IPS-15b (cell line): ENCODE measurements at regions not wholly inside any gene's neighbourhood (a gene's known extent, or its start where the extent isn't known, plus 50 kb on each side); places are given as distances from the start of the nearest gene placed in this dataset.

Source experiments
- H3K27me3 ChIP-seq: one replicate; pipeline ENCODE4 v1.6.1; 2013; ENCODE audit warnings: low read length; ENCODE audit not compliant: control insufficient read depth, insufficient read depth
- H3K36me3 ChIP-seq: one replicate; pipeline ENCODE4 v1.6.1; 2013; ENCODE audit warnings: low read length; ENCODE audit not compliant: control insufficient read depth, insufficient read depth
- H3K4me1 ChIP-seq: one replicate; pipeline ENCODE4 v1.6.1; 2013; ENCODE audit warnings: mild to moderate bottlenecking, low read length; ENCODE audit not compliant: control insufficient read depth, insufficient read depth
- H3K4me3 ChIP-seq: one replicate; pipeline ENCODE4 v1.5.1; 2013; ENCODE audit warnings: low read depth, low read length
- H3K9ac ChIP-seq: one replicate; pipeline ENCODE4 v1.6.1; 2013; ENCODE audit warnings: low read depth, mild to moderate bottlenecking, low read length
- H3K9me3 ChIP-seq: one replicate; pipeline ENCODE4 v1.6.1; 2013; ENCODE audit warnings: mild to moderate bottlenecking, low read length; ENCODE audit not compliant: control insufficient read depth, insufficient read depth

GRCh38 chr5:82349652-82350051, 71.5 kb upstream of the RPS23 start:
- H3K27me3 ChIP-seq = no peaks in the 10 kb centered on the region
- no peak overlapping the region for H3K9ac ChIP-seq

DNA sequence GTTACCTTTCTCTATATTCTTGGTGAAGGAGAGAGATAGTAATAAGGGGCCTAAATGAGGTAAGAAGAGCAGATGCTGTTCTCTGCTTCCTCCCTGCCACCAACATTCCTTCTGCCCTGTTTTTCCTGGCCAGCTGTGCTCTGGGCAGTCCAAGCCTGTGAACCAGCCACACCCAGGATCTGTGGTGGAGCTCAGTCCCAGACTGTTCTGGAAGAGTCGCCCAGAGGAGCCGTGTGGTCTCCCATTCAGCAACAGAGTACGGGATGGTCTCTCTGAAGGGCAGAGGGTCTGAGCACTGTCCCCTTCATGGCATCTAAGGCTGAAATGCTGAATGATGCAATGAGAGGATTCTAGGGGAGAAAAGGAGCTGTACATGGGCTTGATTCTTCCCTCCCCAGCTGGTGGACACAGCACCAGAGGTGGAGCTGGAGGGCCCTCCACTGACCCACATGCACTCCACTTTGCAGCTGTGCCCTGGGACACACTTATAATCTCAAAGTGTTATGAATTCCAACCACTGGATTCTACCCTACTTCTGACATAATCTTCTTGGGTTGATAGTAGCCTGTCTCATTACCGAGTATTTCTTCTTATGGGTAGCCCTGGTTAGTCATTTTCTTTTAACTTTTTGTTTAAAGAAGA, 70.8 kb upstream of the RPS23 start:
- no peak overlapping the region for H3K9ac ChIP-seq
- H3K4me1 ChIP-seq = no peaks in the 10 kb centered on the region
- no peak overlapping the region for H3K4me3 ChIP-seq
- no peaks in the 10 kb centered on the region for H3K9me3 ChIP-seq
- H3K36me3 ChIP-seq = no peaks in the 10 kb centered on the region
- no peaks in the 10 kb centered on the region for H3K27me3 ChIP-seq

More at GRCh38 chr5:82349652-82350051, 71.5 kb upstream of the RPS23 start:
- Histone ChIP-seq H3K9me3 (no peaks in the 10 kb centered on the region), H3K4me3 (no peak overlapping the region), H3K4me1 (no peaks in the 10 kb centered on the region), H3K36me3 (no peaks in the 10 kb centered on the region)

- H3K4me1 ChIP-seq = no peaks in the 10 kb centered on the region
- H3K27me3 ChIP-seq = no peaks in the 10 kb centered on the region
- no peak overlapping the region for H3K9ac ChIP-seq
- no peaks in the 10 kb centered on the region for H3K36me3 ChIP-seq
- H3K9me3 ChIP-seq = no peaks in the 10 kb centered on the region
- no peak overlapping the region for H3K4me3 ChIP-seq
Measured at GRCh38 chr5:82347201-82347865, 69.2 kb upstream of the RPS23 start.

DNA sequence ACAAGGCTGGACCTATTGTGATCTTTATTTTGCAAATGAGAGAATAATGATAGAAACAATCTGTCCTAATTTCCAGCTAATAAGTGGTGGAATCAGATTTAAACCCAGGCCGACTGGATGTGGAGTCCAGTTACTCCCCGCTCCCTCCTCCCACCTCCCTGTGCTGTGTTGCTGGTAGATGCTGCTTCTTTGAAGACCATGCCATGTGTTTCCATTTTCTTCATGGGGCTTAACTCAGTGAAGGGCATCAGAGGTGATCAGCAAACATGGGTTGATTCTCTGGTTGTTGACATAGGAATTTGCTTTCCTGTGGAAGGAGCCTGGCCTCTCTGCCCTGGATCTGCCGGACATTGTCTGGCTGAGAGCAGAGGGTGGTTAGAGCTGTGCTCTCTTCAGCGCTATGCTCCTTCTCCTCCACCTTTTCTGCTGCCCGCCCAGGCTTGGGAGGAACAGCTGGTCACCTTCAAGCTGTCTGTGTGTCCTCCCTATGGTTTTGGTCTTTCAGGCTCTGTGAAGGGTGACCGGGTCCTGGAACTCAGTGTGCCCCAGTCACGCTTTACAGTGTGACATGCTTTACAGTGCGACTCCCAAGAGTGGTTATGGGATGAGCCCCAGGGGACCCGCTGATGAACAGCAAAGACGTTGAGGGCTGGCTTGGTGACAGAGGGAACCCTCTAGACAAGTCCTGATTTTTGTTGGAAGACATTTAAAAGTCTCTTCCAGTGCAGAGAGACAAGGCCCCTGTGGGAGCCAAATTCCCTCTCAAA, 68.4 kb upstream of the RPS23 start:
- no peaks in the 10 kb centered on the region for H3K27me3 ChIP-seq
- H3K9ac ChIP-seq = no peak overlapping the region

GRCh38 chr5:82345108-82345507, 67.0 kb upstream of the RPS23 start:
- H3K9ac ChIP-seq = no peak overlapping the region
- H3K9me3 ChIP-seq = no peaks in the 10 kb centered on the region
- no peaks in the 10 kb centered on the region for H3K4me1 ChIP-seq
- H3K4me3 ChIP-seq = no peak overlapping the region
- H3K36me3 ChIP-seq = no peaks in the 10 kb centered on the region
- no peaks in the 10 kb centered on the region for H3K27me3 ChIP-seq

More for the DNA sequence above, 68.4 kb upstream of the RPS23 start:
- Histone ChIP-seq H3K4me3 (no peak overlapping the region), H3K36me3 (no peaks in the 10 kb centered on the region), H3K9me3 (no peaks in the 10 kb centered on the region), H3K4me1 (no peaks in the 10 kb centered on the region)

DNA sequence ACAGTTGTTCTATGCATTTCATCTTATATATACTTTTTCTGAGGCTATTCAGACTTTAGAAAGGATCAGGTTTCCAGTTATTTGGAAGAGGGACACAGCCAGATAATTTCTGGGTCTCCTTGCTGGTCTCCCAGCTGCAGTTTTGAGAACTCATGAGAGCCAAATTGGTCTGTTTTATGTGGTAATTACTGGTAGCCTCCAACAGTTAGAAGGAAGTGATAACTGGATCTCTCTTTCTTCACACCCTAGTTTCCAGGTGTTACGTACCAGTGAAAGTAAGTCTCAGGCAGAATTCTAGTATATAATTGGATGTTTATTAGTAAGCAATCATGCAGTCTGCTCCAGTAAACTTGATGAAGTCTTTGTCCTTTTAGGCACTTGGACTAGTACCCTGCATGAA, 63.2 kb upstream of the RPS23 start:
- H3K9me3 ChIP-seq = no peaks in the 10 kb centered on the region
- no peak overlapping the region for H3K9ac ChIP-seq
- no peaks in the 10 kb centered on the region for H3K4me1 ChIP-seq
- H3K36me3 ChIP-seq = no peaks in the 10 kb centered on the region
- no peak overlapping the region for H3K4me3 ChIP-seq
- no peaks in the 10 kb centered on the region for H3K27me3 ChIP-seq

DNA sequence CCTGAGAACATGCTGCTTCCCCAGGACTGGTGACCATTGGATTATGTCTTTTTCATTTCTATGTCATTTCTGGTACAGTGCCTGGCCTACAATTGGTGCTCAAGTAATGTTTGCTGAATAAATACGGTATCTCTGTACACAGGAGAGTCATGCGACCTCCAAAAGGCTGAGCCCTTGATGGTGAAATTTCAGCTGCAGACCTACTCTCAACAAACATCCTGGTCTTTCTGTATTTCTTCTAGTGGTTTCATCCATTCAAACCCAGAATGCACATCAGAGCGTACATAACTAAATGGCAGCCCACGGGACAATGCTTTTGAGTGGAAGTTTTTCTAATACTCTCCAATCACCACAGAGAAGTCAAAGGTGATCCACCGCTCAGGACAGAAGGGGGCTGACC, 62.6 kb upstream of the RPS23 start:
- H3K9ac ChIP-seq = no peak overlapping the region
- H3K4me1 ChIP-seq = no peaks in the 10 kb centered on the region
- H3K9me3 ChIP-seq = no peaks in the 10 kb centered on the region
- H3K27me3 ChIP-seq = no peaks in the 10 kb centered on the region
- no peak overlapping the region for H3K4me3 ChIP-seq
- no peaks in the 10 kb centered on the region for H3K36me3 ChIP-seq

DNA sequence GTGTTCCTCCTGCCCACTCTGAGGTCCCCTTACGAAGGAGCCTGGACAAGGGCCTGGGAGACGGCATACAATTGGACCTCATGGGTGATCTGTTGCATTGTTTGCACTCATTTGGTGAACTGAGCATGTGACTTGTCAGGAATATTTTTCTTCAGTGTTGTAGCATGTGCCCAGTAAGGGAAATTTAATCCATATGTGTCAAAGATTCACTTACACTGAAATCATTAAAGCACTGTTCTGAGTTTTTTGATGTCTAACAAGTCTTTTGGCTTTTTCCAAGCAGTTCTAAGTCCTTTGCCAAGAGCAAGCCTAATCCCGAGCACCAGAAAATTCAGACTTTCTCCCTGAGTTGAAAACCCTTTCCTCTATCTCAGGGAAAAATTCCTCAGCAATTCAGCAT, 61.6 kb upstream of the RPS23 start:
- H3K9ac ChIP-seq = no peak overlapping the region
- H3K27me3 ChIP-seq = no peaks in the 10 kb centered on the region
- no peak overlapping the region for H3K4me3 ChIP-seq
- no peaks in the 10 kb centered on the region for H3K9me3 ChIP-seq
- H3K4me1 ChIP-seq = no peaks in the 10 kb centered on the region
- no peaks in the 10 kb centered on the region for H3K36me3 ChIP-seq

DNA sequence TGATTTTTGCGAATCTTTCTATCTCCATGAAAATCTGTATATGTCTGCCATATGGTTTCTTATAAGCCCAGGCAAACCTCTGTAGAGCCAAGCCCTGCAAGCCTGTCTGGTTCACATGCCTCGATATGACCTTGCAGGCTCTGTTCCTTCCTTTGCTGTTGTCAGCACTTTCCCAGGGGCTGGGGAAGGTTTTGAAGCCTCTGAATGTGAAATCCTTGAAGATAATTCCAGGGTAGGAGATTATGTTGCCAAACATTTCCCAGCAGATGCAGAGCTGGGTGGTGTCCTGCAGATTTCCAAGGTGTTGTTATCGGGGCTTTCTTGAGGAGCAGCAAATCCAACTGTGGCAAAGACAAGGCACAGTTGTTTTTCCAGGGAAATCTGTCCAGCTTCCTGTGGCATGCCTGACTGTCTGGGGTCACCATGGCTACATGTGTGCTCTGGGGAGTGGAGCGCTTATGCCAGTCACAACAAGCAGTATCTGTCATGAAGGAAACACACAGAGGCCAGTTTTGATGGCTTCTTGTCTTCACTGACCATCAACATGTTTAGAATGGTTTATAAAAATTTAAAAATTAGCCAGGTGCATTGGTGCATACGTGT, 60.7 kb upstream of the RPS23 start:
- H3K4me1 ChIP-seq = no peaks in the 10 kb centered on the region
- H3K9ac ChIP-seq = no peak overlapping the region
- no peaks in the 10 kb centered on the region for H3K9me3 ChIP-seq
- no peaks in the 10 kb centered on the region for H3K27me3 ChIP-seq
- no peak overlapping the region for H3K4me3 ChIP-seq
- H3K36me3 ChIP-seq = no peaks in the 10 kb centered on the region

DNA sequence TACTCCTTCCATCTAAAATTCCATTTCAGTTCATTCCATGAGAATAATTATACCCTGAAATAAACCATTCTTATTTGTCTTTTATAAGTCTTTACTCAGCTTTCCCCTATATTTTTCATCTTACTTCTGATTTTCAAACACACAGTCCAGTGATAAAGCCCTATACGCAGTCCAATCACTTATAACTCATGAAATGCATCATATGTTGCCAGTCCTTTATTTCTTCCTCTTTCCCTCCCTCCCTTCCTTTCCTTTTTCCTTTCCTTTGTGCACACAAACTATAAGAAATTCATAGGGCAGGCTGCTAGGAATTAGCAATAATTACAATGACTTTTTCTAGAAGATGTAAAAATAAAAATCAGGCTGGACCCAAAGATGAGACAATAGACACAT, 58.8 kb upstream of the RPS23 start:
- Histone ChIP-seq H3K27me3 (no peaks in the 10 kb centered on the region), H3K9ac (no peak overlapping the region), H3K4me3 (no peak overlapping the region), H3K36me3 (no peaks in the 10 kb centered on the region), H3K9me3 (no peaks in the 10 kb centered on the region), H3K4me1 (no peaks in the 10 kb centered on the region)

DNA sequence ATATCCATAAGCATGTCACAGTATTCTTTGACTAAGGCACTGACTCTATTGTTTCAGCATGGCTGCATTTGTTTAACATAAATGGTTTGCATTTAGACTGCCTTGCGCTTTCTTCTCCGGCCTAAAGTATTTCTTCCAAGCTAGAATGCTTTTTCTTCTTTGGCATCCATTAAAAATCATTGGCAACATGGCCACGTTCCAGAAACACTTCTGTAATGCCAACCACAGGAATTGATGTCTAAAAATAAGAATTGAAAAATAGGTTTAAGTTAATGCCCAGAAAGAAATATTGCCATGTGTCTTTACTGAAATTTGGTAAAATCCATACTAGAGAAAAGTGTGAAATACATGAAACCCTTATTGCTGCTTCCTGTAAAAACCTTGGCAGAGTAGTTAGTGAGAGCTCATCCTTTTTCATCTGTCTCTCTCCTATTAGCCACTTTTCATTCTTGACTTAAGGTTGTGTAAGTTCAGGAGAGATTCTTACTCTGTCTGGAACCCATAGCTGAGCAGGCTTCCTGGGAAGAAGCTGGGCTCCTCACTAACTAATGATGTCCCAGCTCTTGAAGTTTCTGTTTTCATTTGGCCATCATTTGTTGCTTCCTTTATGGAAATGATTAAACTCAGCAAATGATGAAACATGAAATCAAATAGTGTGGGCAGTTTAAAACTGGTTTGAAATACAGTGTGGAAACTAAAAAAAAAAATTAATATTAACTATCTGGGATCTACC, 58.2 kb upstream of the RPS23 start:
- Histone ChIP-seq H3K9me3 (no peaks in the 10 kb centered on the region), H3K36me3 (no peaks in the 10 kb centered on the region), H3K4me3 (no peak overlapping the region), H3K27me3 (no peaks in the 10 kb centered on the region), H3K4me1 (peaks cover 1% of the 10 kb centered on the region), H3K9ac (no peak overlapping the region)
